Dedifferentiated amniotic fluid mesenchymal stem cell (primary cell): ENCODE measurements at regions not wholly inside any gene's neighbourhood (a gene's known extent, or its start where the extent isn't known, plus 50 kb on each side); places are given as distances from the start of the nearest gene placed in this dataset.

ENCODE experiments used
- DNase-seq: peaks from one replicate; pipeline ENCODE4 v3.0.0-alpha.2; 2016; ENCODE audit errors: extremely low spot score

DNA sequence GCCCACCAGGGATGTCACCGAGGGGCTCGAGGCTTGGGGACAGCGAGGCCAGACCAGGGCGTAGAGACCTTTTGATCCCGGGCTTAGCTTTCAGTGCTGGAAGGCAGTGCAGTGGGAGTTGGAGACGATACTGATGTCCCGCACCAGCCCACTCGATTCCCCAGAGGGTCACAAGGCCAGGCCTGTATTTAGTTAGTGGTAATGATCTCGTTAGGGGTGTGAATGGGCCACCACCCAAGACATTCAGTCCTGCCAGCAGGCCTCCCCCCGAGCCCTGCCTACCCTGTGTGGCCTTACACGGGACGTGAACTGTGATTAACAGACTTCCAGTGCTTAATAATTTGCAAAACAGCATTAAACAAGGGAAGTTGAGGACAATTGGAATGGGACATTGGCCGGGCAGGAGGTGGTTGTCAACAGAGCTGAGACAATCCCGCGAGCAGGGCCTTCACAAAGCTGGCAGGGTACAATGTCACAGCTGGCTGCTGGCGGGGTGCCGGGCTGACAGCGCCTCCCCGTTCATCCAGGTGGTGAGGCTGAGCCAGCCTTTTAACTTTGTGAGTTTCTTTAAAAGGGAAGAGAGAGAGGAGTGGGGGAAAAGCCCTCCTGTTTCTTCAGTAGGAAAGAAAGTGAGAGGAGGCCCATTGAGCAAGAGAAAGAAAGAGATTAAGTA, 175.3 kb upstream of the RALGAPA2 start:
- DNase-seq: no peak

- DNase-seq: no peak
These were observed 169.4 kb upstream of the RALGAPA2 start for GRCh38 chr20:20881808-20882207.

DNA sequence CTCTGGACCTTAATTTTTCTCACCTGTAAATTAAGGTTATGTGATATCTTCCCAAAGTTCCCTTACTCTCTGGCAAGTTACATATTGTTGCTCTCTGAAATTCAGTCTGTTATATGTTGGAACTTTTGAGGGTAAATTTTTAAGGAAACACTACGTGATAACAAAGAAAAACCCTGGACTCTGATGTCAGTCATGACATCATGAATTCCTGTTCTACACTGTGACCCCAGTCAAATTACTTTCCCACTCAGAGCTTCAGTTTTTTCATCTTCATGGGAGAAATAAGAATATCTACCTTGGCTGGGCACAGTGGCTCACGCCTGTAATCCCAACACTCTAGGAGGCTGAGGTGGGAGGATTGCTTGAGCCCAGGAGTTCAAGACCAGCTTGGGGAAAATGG, 164.6 kb upstream of the RALGAPA2 start:
- no peak for DNase-seq

DNA sequence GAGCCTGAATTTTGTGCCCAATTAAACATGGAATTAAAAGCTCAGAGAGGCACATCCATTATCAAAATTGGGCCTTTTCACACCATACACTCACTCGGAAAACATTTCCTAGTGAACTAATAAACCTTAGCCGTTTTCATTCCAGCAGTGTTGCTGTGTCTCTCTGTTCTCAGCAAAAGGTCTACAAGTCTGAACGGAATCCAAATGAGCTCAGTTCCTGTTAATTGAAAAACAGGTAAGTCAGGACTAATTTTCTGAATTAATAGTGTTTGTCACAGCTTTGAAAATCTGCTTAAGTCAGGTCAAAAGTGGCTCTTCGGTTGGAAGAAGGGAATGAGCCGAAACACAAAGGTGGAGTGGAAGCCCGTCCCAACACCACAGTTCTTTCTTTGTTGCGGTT, 163.3 kb upstream of the RALGAPA2 start:
- DNase-seq: no peak

DNA sequence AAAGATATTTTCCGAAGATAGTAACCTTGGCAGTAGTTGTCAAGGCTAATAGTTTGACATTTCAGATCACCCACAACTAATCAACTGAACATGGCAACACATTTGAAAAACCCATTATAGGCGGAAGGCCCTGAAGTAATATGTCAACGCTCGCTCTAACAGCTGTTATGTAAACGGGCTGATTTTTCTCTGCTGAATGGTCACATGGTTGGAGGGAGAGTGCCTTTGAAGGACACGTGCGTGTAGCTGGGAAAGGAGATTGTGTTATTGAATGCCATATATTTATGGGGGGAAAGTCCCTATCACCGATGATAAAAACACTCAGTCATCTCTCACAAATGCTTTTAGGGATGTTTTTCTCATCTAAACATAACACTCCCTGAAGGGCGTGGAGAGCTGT, 160.0 kb upstream of the RALGAPA2 start:
- no peak for DNase-seq

- no peak for DNase-seq
These were observed 156.8 kb upstream of the RALGAPA2 start for GRCh38 chr20:20869161-20869775.

DNA sequence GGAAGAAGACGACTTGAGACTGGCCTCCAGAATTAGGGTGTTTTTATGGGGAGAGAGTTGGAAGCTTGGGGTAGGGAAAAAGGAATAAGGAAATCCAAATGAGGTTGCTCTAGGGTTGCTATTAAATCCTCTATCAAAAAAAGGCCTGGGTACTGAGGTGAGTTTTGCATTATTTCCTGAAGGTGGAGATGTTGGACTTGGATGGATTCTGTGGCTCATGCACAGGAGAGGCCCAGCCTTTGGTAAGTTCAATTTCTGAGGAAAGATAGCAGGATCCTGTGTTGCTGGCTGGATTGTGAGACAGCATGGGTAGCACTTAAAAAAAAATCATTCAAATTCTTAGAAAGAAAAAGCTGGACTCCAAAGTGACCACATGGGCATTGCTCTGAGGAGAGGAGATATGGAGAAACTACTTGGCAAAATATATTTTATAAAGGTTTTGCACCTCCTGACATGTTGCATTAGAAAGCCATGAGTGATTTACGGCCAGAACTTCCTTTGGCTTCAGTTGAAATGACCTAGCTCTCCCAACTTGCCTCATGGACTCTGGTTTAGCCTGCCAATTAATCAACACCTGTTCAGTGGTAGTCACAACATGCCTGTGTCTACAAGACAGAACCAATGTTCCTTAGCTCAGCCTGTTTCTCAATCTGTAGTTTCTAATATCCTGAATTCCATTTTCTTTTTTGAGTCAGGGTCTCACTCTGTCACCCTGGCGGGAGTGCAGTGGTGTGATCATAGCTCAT, 152.1 kb upstream of the RALGAPA2 start:
- DNase-seq: no peak

- DNase-seq: peak; percentile 82
These were observed 147.8 kb upstream of the RALGAPA2 start for GRCh38 chr20:20860078-20860806.

DNA sequence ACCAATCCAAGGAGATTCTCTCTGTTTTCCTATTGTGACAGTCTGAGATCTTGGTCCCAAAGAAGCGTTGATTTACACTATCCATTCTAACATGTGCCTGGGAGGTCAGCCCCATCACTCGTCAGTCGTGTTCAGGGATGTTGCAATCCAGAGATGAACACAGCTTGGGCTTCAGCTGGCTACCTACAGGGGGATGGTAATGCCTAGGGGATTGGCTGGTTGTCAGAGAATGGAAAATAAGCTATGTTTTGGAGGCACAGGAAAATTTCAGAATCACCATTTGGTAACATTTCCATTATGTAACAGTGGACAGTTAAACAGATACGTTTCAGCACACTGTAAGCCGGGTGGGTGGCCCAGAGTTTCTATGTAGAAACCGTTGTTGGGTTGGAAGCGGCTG, 147.1 kb upstream of the RALGAPA2 start:
- DNase-seq: no peak

DNA sequence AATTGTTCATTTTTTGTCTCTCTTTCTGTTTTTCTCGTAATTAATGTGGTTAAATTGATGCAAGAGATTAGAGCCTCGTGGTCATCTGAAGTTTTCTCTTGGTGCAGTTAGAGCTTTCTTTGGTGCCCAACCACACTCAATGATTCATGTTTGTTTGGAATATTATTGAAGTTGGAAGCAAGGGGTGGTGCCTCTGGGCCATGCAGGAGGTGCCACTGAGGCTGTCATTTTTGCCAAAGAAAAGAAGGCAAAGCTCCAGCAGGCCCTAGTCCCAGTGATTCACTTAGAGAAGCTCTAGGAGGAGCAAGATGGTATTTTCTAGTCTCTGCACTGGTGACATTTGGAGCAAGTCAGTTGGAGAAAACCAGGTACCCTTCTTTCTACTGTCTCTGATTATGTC, 144.5 kb upstream of the RALGAPA2 start:
- DNase-seq: no peak

GRCh38 chr20:20856306-20856705, 143.9 kb upstream of the RALGAPA2 start:
- no peak for DNase-seq

- DNase-seq: no peak
These were observed 138.9 kb upstream of the RALGAPA2 start for GRCh38 chr20:20851385-20851784.

GRCh38 chr20:20850407-20850806, 138.0 kb upstream of the RALGAPA2 start:
- DNase-seq: no peak

- DNase-seq: no peak
These were observed 136.7 kb upstream of the RALGAPA2 start for GRCh38 chr20:20849161-20849560.

- DNase-seq: no peak
These were observed 135.4 kb upstream of the RALGAPA2 start for GRCh38 chr20:20847814-20848213.

DNA sequence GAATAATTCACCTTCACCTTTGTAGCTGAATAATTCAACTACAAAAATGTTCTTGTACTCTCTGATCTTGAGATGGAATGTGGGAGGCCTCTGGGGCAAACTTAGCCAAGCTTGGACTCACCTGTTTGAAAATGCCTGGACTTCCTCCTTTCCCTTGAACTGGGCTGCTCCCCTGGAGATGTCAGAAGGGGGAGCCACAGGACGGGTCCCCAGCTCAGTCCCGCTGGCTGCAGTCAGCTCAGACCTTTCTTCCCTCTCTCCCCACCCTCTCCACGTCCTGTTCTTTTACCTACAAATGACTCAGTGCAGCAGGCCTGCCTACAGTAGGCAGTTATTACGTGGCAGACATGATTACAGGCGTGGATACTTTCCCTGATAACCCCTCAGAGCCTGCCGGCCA, 131.5 kb upstream of the RALGAPA2 start:
- DNase-seq: no peak

GRCh38 chr20:20839771-20840170, 127.3 kb upstream of the RALGAPA2 start:
- DNase-seq: no peak

- DNase-seq: peak; percentile 31
These were observed 125.2 kb upstream of the RALGAPA2 start for GRCh38 chr20:20837574-20838021.

DNA sequence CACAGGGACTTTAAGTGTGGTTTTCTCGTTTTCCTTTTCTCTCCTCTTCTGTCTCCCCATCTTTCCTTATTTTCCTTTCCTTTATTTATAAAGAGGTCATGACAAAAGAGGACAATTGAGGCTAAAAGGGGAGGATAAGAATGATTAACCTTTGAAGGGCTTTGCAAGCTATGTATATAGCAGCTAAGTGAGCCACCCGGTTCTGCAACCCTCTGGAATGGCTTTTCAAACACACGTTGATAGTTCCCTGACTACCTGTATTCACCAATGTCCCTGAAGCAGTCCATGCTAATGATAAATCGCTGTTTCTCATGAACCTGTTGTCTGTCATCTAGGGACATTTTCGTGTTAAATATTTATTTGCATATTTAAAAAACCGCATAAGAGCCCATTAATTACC, 124.4 kb upstream of the RALGAPA2 start:
- no peak for DNase-seq

DNA sequence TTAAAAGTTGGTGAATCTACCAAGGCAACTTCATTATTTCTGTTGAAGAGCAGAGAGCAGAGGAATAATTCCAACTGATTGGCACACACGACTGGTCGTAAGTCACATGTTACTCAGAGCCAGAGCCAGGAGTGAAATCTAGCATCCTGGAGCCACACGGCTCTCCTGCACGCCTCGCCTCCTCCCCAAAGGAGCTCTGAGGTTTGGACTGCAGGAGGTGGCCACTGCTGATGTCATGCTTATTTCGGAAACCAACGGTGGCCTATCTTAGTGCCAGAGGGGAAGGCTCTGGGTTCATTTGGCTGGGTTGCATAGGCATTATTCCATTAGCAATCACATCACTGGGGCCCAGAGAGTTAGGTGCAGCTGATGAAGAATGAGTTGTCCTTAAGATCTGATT, 123.5 kb upstream of the RALGAPA2 start:
- no peak for DNase-seq

DNA sequence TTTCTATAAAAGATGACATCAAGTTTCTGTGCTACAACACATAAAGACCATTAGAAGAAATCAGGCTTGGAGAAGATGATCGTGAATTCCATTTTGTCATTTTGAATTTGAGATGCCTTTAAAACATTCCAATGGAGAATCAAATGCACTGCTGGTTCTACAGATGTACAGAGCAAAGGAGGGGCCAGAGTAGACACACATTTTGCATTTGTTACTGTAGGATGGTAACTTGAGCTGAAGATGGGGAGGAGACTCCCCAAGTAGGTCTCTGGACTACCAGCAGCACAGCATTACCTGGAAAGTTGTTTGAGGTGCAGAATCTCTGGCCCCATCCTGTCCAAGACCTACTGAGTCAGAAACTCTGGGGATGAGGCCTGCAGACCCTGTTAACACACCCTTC, 121.6 kb upstream of the RALGAPA2 start:
- no peak for DNase-seq

- DNase-seq: no peak
These were observed 120.3 kb upstream of the RALGAPA2 start for GRCh38 chr20:20832715-20833114.
